GM21381 (cell line): ENCODE measurements at regions not wholly inside any gene's neighbourhood (a gene's known extent, or its start where the extent isn't known, plus 50 kb on each side); places are given as distances from the start of the nearest gene placed in this dataset.
A peak's percentile ranks its signal among the peaks of the same experiment; 100 is the strongest.
"Not testable (repeated sequence)": the region's sequence is repeated elsewhere in the genome, so short reads cannot be mapped to it uniquely, and the experiment has no call there.

ENCODE experiments used
- ATAC-seq: cut with Tn5 transposase; IDR thresholded peaks from one replicate; pipeline ENCODE4 v1.9.1; 2021; ENCODE audit warnings: mild to moderate bottlenecking, moderate library complexity; ENCODE audit not compliant: unreplicated experiment

- ATAC-seq: no peak
Observed at GRCh38 chr6:154625721-154626120, 107.5 kb upstream of the SCAF8 start.

- no peak for ATAC-seq
Observed at GRCh38 chr6:154629127-154629526, 104.1 kb upstream of the SCAF8 start.

- no peak for ATAC-seq
Observed at GRCh38 chr6:154632119-154632518, 101.1 kb upstream of the SCAF8 start.

GRCh38 chr6:154637392-154637791, 95.8 kb upstream of the SCAF8 start:
- ATAC-seq: no peak

- ATAC-seq: no peak
Observed at GRCh38 chr6:154638369-154638768, 94.8 kb upstream of the SCAF8 start.

GRCh38 chr6:154639196-154639595, 94.0 kb upstream of the SCAF8 start:
- not testable (repeated sequence) for ATAC-seq

GRCh38 chr6:154648188-154648887, 84.9 kb upstream of the SCAF8 start:
- no peak for ATAC-seq

- ATAC-seq: no peak
Observed at GRCh38 chr6:154648888-154649205, 84.4 kb upstream of the SCAF8 start.

GRCh38 chr6:154649721-154650120, 83.5 kb upstream of the SCAF8 start:
- no peak for ATAC-seq

- no peak for ATAC-seq
Observed at GRCh38 chr6:154650351-154650750, 82.9 kb upstream of the SCAF8 start.

- ATAC-seq: no peak
Observed at GRCh38 chr6:154651656-154652055, 81.6 kb upstream of the SCAF8 start.

GRCh38 chr6:154653385-154653784, 79.8 kb upstream of the SCAF8 start:
- no peak for ATAC-seq

GRCh38 chr6:154653853-154654252, 79.4 kb upstream of the SCAF8 start:
- no peak for ATAC-seq

GRCh38 chr6:154656660-154657059, 76.6 kb upstream of the SCAF8 start:
- ATAC-seq: no peak

- ATAC-seq: no peak
Observed at GRCh38 chr6:154661768-154662167, 71.4 kb upstream of the SCAF8 start.

- ATAC-seq: no peak
Observed at GRCh38 chr6:154664287-154664686, 68.9 kb upstream of the SCAF8 start.

- no peak for ATAC-seq
Observed at GRCh38 chr6:154668156-154668555, 65.1 kb upstream of the SCAF8 start.

- ATAC-seq: no peak
Observed at GRCh38 chr6:154672086-154672485, 61.1 kb upstream of the SCAF8 start.

- ATAC-seq: no peak
Observed at GRCh38 chr6:154673919-154674318, 59.3 kb upstream of the SCAF8 start.

- ATAC-seq: peak; percentile 99
Observed at GRCh38 chr6:154675602-154676088, 57.6 kb upstream of the SCAF8 start.

GRCh38 chr6:154682633-154683125, 50.5 kb upstream of the SCAF8 start:
- ATAC-seq: no peak
